ENCODE measurements at regions not wholly inside any gene's neighbourhood (a gene's known extent, or its start where the extent isn't known, plus 50 kb on each side); places are given as distances from the start of the nearest gene placed in this dataset.

- no peaks in the 10 kb centered on the region for H3K79me2 ChIP-seq (ENCODE audit: insufficient read depth, low read length)
- Mint-ChIP-seq H3K4me1 (peaks cover 29% of the 10 kb centered on the region in 2 experiments), H3K9me3 (no peaks in the 10 kb centered on the region), H3K27ac (no peak overlapping the region), H3K4me3 (no peak overlapping the region), H3K27me3 (ENCODE audit: low read depth) (peaks cover 2% of the 10 kb centered on the region), H3K36me3 (ENCODE audit: insufficient read depth in 1 of 3, low read depth in 3 of 3) (no peaks in the 10 kb centered on the region)
- no peak overlapping the region for H2BK120ac ChIP-seq (ENCODE audit: low read depth, low read length, poor library complexity, severe bottlenecking)
- no peak for TF ChIP-seq CTCF (conservative IDR thresholded peaks at IDR 0.05)
- no peak overlapping the region for H2BK12ac ChIP-seq (ENCODE audit: insufficient read length, low read depth, low read length)
- H3K9ac ChIP-seq (ENCODE audit: extremely low read depth, insufficient read length, low read length) = no peak overlapping the region
- H3K9me3 ChIP-seq (ENCODE audit: control insufficient read depth, low read depth, low read length) = no peaks in the 10 kb centered on the region
- H3K56ac ChIP-seq (ENCODE audit: insufficient read length, low read depth, low read length) = no peak overlapping the region
- no peak overlapping the region for H4K5ac ChIP-seq (ENCODE audit: insufficient read length, low read depth, low read length)
- H4K91ac ChIP-seq (ENCODE audit: insufficient read length, low read depth, low read length) = no peak overlapping the region
- peaks cover 3% of the 10 kb centered on the region; the same call in 1 of the 2 replicates for H3K4me1 ChIP-seq (ENCODE audit: insufficient read depth, low read length)
- no peak overlapping the region for H3K4me2 ChIP-seq (ENCODE audit: insufficient read depth, insufficient read length, low read length)
- no peak overlapping the region for H2AFZ ChIP-seq (ENCODE audit: low read length)
- H3K23ac ChIP-seq (ENCODE audit: insufficient read length, low read depth, low read length) = no peak overlapping the region
- no peaks in the 10 kb centered on the region for H3K27me3 ChIP-seq (ENCODE audit: insufficient read depth, low read length)
- H2BK20ac ChIP-seq (ENCODE audit: low read depth, low read length, poor library complexity, severe bottlenecking) = no peak overlapping the region
- no peak overlapping the region for H3K27ac ChIP-seq (ENCODE audit: insufficient read length, low read depth, low read length)
- H2BK15ac ChIP-seq (ENCODE audit: low read depth, low read length) = no peak overlapping the region
- no peaks in the 10 kb centered on the region for H4K20me1 ChIP-seq (ENCODE audit: control insufficient read depth, insufficient read depth, insufficient read length)
- H3K23me2 ChIP-seq (ENCODE audit: insufficient read length, low read depth, low read length, poor library complexity, severe bottlenecking) = no peaks in the 10 kb centered on the region
- H3K14ac ChIP-seq (ENCODE audit: insufficient read depth, low read length) = no peak overlapping the region
- no peak overlapping the region for H4K8ac ChIP-seq (replicated peaks; ENCODE audit: insufficient read length, low read depth, low read length)
- DNase-seq = no peak
- no CpG with 5 or more reads among the region's 4 CpGs for WGBS (ENCODE audit: extremely low coverage, insufficient read length, low lambda C conversion rate)
- no peak overlapping the region for H3T11ph ChIP-seq (ENCODE audit: low read length)
- no peaks in the 10 kb centered on the region for H3K79me1 ChIP-seq (ENCODE audit: insufficient read depth, low read depth, low read length, poor library complexity, severe bottlenecking)
- H3K18ac ChIP-seq (ENCODE audit: insufficient read length, low read depth, low read length) = no peak overlapping the region
- H2BK5ac ChIP-seq (ENCODE audit: insufficient read length, low read length) = no peak overlapping the region
- H2AK5ac ChIP-seq (ENCODE audit: insufficient read length, low read length) = no peak overlapping the region
- no peak overlapping the region for H3K4ac ChIP-seq (ENCODE audit: low read depth, low read length)
Measured at GRCh38 chr5:56456002-56456401, 222.9 kb upstream of the ANKRD55 start.

All from H9 (cell line).